Esophagus squamous epithelium (tissue), 5 donors: ENCODE measurements at regions not wholly inside any gene's neighbourhood (a gene's known extent, or its start where the extent isn't known, plus 50 kb on each side); places are given as distances from the start of the nearest gene placed in this dataset.

Experiments used
- DNase-seq: peaks from one replicate; lab custom pipeline; 2025; lab: John Stamatoyannopoulos, UW
- H3K27ac ChIP-seq, 4 donors: fragments of 200-600 bp; sonication (generic); one replicate each; pipeline ENCODE4 v1.5.1; 2016 to 2019; ENCODE audit warnings: mild to moderate bottlenecking in 1 of 4
- H3K27me3 ChIP-seq, 4 donors: fragments of 200-600 bp; sonication (generic); 1 replicate in 3 of 4; 2 replicates in 1 of 4; pipeline versions ENCODE4 v1.5.1 to v1.6.0; 2017 to 2021; ENCODE audit warnings: antibody characterized with exemption in 1 of 4
- H3K36me3 ChIP-seq, 3 donors: fragments of 200-600 bp; sonication (generic); one replicate each; pipeline ENCODE4 v1.5.1; 2016 to 2019
- H3K4me1 ChIP-seq, 3 donors: fragments of 200-600 bp; sonication (generic); one replicate each; pipeline ENCODE4 v1.5.1; 2017 to 2019
- H3K4me3 ChIP-seq, 4 donors: fragments of 200-600 bp; sonication (generic); 1 replicate in 3 of 4; 2 replicates in 1 of 4; pipeline ENCODE4 v1.5.1; 2016 to 2019; ENCODE audit warnings: mild to moderate bottlenecking in 2 of 4, moderate library complexity in 1 of 4
- H3K9me3 ChIP-seq, 3 donors: fragments of 200-600 bp; sonication (generic); one replicate each; pipeline ENCODE4 v1.5.1; 2016 to 2019
- POLR2A ChIP-seq, 4 donors: fragments of 450-650 bp; IDR thresholded peaks; one replicate each; pipeline ENCODE4 v1.6.1; 2017; ENCODE audit warnings: antibody characterized with exemption in 4 of 4, mild to moderate bottlenecking in 4 of 4, moderate library complexity in 3 of 4
- WGBS, 2 donors: methylation state at CpG; one replicate each; pipeline ENCODE4 v1.1.5; 2018; 5-methylcytosine and 5-hydroxymethylcytosine counted together
- intact Hi-C: fragments of 100-400 bp; cut with DNase I; formaldehyde crosslinking; loops from one replicate; pipeline ENCODE4 v1.15.0; 2022
- TF ChIP-seq, protein P1 (sequence below), 6 experiments: fragments of 450-650 bp in 4 of 6; fragments of 200-600 bp in 2 of 6; sonication (generic) in 2 of 6; IDR thresholded peaks; one replicate each; pipeline ENCODE4 v1.5.1; 2016 to 2019; ENCODE audit warnings: antibody characterized with exemption in 6 of 6, mild to moderate bottlenecking in 4 of 6, moderate library complexity in 4 of 6
- donor health status: DM: yes; HTN: yes; CAD: no.

DNA sequence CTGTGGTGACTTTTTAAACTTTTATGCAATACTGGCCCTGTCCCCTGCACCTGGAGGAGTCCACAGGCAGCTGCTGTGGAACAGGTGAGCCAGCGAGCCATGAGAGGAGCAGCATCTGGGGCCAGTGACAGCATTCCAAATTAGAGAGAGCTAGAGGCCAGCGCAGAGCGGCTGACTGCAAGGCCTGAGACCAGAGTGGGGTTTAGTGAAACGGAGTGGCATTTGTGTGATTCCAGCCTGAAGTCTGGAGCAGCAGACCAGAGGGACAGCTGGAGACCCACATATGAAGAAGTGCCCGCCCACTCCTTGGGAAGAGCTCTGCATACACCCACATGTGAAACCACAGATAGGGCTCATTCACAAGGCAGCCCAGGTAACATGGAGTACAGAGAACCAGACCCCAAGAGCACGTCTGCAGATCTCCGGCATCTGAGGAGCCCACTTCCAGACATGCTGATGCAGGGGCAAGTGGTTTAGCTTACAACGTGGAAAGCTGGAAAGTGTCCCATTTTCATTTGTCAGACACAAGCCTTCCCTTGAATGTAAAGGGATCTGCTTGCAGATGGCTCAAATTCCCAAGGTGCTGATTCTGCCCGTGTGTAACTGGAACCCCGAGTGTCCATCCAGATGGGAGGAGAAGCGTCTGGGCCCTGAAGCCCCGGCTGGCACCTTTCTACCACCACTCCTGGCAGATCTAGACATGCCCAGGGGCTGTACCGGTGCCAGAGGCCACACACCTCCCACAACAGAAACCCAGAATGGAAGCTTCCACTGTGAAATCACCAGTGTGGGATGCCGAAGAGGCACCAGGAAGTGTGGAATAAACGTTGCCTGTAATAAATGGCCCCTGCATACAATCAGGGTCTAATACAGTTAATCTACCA is 256.0 kb upstream of the TCERG1L start:
- TF ChIP-seq, protein P1, sequence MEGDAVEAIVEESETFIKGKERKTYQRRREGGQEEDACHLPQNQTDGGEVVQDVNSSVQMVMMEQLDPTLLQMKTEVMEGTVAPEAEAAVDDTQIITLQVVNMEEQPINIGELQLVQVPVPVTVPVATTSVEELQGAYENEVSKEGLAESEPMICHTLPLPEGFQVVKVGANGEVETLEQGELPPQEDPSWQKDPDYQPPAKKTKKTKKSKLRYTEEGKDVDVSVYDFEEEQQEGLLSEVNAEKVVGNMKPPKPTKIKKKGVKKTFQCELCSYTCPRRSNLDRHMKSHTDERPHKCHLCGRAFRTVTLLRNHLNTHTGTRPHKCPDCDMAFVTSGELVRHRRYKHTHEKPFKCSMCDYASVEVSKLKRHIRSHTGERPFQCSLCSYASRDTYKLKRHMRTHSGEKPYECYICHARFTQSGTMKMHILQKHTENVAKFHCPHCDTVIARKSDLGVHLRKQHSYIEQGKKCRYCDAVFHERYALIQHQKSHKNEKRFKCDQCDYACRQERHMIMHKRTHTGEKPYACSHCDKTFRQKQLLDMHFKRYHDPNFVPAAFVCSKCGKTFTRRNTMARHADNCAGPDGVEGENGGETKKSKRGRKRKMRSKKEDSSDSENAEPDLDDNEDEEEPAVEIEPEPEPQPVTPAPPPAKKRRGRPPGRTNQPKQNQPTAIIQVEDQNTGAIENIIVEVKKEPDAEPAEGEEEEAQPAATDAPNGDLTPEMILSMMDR (IDR thresholded peaks at IDR 0.05): no peak
- TF ChIP-seq POLR2A (IDR thresholded peaks at IDR 0.05): no peak
- WGBS, 2 donors: 51 to 67% methylated on average over 5 to 10 of the region's 15 CpGs
- DNase-seq: no peak
- H3K4me1 ChIP-seq: no peaks in the 10 kb centered on the region
- no peaks in the 10 kb centered on the region for H3K36me3 ChIP-seq
- intact Hi-C loops: no loop called here
- H3K9me3 ChIP-seq: peaks cover 0 to 7% (median 6%) of the 10 kb centered on the region in 3 donors
- H3K27me3 ChIP-seq: peaks cover 0 to 30% (median 0%) of the 10 kb centered on the region in 4 donors
- no peak overlapping the region for H3K27ac ChIP-seq
- no peak overlapping the region for H3K4me3 ChIP-seq

DNA sequence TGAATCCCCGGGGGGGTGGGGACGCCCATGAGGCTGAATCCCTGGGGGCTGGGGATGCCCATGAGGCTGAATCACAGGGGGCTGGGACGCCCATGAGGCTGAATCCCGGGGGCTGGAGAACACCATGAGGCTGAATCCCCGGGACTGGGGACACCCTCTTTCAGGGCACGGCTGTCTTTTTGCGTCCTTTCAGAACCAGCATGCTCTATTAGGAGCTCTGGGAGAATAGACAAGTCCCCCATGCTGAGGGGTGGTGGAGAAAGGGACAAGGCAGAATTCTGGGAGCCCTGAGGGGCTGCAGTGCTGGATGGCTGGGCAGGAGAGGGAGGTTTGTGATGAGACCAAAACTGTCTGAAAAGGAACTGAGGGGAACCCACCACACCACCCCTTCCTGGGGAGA is 257.3 kb upstream of the TCERG1L start:
- Histone ChIP-seq H3K36me3 (no peaks in the 10 kb centered on the region), H3K27ac (no peak overlapping the region), H3K4me3 (no peak overlapping the region), H3K4me1 (no peaks in the 10 kb centered on the region), H3K27me3 (peaks cover 0 to 25% (median 0%) of the 10 kb centered on the region in 4 donors), H3K9me3 (peaks cover 0 to 6% (median 2%) of the 10 kb centered on the region in 3 donors)
- 33% methylated on average over 2 of the region's 7 CpGs; no CpG with 5 or more reads in 1 of the 2 donors for WGBS, 2 donors
- TF ChIP-seq, protein P1 (IDR thresholded peaks at IDR 0.05): no peak
- no peak for TF ChIP-seq POLR2A (IDR thresholded peaks at IDR 0.05)
- intact Hi-C loops: no loop called here
- DNase-seq: no peak

DNA sequence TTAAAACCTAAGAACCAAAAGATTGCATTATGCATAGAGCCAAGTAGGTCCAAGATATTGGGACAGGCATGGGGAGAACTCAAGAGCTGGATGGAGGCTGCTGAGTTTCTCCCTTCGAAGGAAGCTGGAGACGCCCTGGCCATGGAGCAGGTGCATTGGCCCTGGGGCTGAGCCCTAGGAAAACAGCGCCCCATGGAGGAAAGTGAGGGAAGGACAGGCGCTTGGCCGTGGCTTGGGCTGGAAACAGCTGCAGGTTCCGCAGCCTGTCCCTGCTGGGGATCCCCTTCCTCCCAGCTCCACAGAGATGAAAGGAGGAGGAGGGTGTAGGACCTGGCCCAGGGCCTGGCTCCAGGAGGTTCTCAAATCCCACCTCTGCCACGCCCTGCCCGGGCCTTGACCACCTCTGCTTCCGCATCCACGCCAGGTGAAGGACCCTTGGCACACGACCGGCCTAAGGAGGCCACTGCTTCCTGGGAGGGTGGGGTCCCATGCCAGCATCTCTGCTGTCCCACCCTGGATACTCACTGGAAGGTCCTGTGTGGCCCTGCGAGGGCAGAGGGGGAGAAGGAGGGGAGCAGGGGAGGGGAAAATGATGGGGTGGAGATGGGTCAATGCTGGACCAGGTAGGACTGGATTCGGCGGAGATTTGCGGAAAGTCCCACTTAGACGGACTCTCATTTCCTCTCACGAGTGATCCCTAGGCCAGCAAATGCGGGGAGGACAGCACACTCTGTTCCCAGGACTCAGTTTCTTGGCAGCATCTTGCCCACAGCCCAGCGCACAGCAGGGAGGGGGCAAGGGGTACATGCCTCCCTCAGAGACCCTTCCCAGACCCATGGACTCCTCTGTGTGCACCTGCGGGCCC is 258.6 kb upstream of the TCERG1L start:
- intact Hi-C loops: no loop called here
- 64 to 74% methylated on average over 13 to 15 of the region's 21 CpGs for WGBS, 2 donors
- TF ChIP-seq, protein P1 (IDR thresholded peaks at IDR 0.05): no peak
- TF ChIP-seq POLR2A (IDR thresholded peaks at IDR 0.05): no peak

DNA sequence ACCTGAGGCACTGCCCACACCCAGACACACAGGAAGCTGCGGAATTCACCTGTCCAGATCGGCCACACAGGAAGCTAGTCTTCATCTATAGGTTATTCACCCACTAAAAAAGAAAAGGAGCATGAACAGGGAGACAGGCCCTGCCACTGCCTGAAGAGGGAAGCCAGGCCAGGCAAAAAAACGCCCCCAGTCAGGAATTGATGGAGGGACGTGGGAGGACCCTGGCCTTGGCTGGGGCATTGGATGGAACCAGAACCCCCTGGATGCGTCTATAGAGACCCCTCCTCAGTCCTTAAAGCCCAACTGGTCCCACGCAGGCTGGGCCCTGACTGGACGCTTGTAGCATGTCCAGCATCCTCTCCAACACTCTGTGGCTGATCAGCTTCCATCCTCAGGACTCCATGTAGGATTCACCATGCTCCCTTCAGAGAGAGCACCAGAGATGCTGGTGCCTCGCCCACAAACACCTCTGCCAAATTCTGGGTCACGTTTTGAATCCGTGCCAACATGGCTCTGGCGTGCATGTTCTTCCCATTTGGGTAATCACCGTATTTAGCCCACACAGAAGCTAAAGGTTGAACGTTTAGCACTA is 259.3 kb upstream of the TCERG1L start:
- TF ChIP-seq POLR2A (IDR thresholded peaks at IDR 0.05): no peak
- TF ChIP-seq, protein P1 (IDR thresholded peaks at IDR 0.05): no peak
- intact Hi-C loops: no loop called here
- DNase-seq: no peak
- H3K9me3 ChIP-seq: no peaks in the 10 kb centered on the region
- H3K27ac ChIP-seq: no peak overlapping the region
- peaks cover 0 to 28% (median 0%) of the 10 kb centered on the region in 4 donors for H3K27me3 ChIP-seq
- no peak overlapping the region for H3K4me3 ChIP-seq
- H3K36me3 ChIP-seq: no peaks in the 10 kb centered on the region
- H3K4me1 ChIP-seq: no peaks in the 10 kb centered on the region
- 60 to 65% methylated on average over 13 of the region's 13 CpGs for whole genome bisulfite sequencing, 2 donors

More for the DNA sequence above, 258.6 kb upstream of the TCERG1L start:
- Histone ChIP-seq H3K27ac (no peak overlapping the region), H3K4me1 (no peaks in the 10 kb centered on the region), H3K9me3 (peaks cover 0 to 6% (median 0%) of the 10 kb centered on the region in 3 donors), H3K4me3 (no peak overlapping the region), H3K27me3 (peaks cover 0 to 26% (median 0%) of the 10 kb centered on the region in 4 donors), H3K36me3 (no peaks in the 10 kb centered on the region)
- DNase-seq: no peak
